Right cardiac atrium (tissue), 5 donors: ENCODE measurements at regions not wholly inside any gene's neighbourhood (a gene's known extent, or its start where the extent isn't known, plus 50 kb on each side); places are given as distances from the start of the nearest gene placed in this dataset.
"Not testable (repeated sequence)": the region's sequence is repeated elsewhere in the genome, so short reads cannot be mapped to it uniquely, and the experiment has no call there.

ENCODE experiments used
- ATAC-seq, 2 donors: fragments of 200-7000 bp; cut with Tn5 transposase; one replicate each; pipeline versions ENCODE4 v1.8.0 to v1.9.1; 2020; ENCODE audit warnings: moderate library complexity in 2 of 2, mild to moderate bottlenecking in 1 of 2
- DNase-seq, 3 donors: peaks; one replicate each; pipeline ENCODE4 v3.0.0-alpha.2; 2020
- H3K27ac ChIP-seq: one replicate; pipeline ENCODE4 v1.5.1; 2013; ENCODE audit warnings: mild to moderate bottlenecking, low read length, control low read depth, moderate library complexity
- H3K27me3 ChIP-seq: one replicate; pipeline ENCODE4 v1.6.1; 2013; ENCODE audit not compliant: control insufficient read depth, insufficient read depth
- H3K4me1 ChIP-seq: one replicate; pipeline ENCODE4 v1.6.1; 2013; ENCODE audit warnings: low read length; ENCODE audit not compliant: control insufficient read depth, insufficient read depth
- H3K4me3 ChIP-seq: one replicate; pipeline ENCODE4 v1.5.1; 2013; ENCODE audit warnings: low read length, control low read depth
- H3K9me3 ChIP-seq: one replicate; pipeline ENCODE4 v1.6.1; 2013; ENCODE audit warnings: low read length; ENCODE audit not compliant: control insufficient read depth
- WGBS: extraction: QIAGEN DNeasy Blood & Tissue Kit; methylation state at CpG from one replicate; pipeline ENCODE4 v1.1.7; 2013; 5-methylcytosine and 5-hydroxymethylcytosine counted together
- intact Hi-C, 4 donors: fragments of 100-400 bp; cut with DNase I; formaldehyde crosslinking; loops; one replicate each; pipeline versions ENCODE4 v1.11.0 to v1.14.0; 2022 to 2023
- donor health status: healthy with polysubstance abuse.
- donor health status: DM: no; HTN: yes; CAD: no.
- donor health status: DM: no; HTN: no; CAD: no.
- donor health status: DM: no; HTN: yes; CAD: no; lungs with severe emphysema.
- donor health status: DM: yes; HTN: yes; CAD: no.

DNA sequence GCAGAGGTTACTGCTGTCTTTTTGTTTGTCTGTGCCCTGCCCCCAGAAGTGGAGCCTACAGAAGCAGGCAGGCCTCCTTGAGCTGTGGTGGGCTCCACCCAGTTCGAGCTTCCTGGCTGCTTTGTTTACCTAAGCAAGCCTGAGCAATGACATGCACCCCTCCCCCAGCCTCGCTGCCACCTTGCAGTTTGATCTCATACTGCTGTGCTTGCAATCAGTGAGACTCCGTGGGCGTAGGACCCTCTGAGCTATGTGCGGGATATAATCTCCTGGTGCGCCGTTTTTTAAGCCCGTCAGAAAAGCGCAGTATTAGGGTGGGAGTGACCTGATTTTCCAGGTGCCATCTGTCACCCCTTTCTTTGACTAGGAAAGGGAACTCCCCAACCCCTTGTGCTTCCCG is 187.1 kb upstream of the ZC4H2 start:
- WGBS, result 92% methylated on average over 10 of the region's 10 CpGs
- H3K4me3 ChIP-seq, ATAC-seq, DNase-seq, H3K4me1 ChIP-seq, intact Hi-C loops, H3K9me3 ChIP-seq, H3K27ac ChIP-seq, H3K27me3 ChIP-seq: not testable (repeated sequence)

DNA sequence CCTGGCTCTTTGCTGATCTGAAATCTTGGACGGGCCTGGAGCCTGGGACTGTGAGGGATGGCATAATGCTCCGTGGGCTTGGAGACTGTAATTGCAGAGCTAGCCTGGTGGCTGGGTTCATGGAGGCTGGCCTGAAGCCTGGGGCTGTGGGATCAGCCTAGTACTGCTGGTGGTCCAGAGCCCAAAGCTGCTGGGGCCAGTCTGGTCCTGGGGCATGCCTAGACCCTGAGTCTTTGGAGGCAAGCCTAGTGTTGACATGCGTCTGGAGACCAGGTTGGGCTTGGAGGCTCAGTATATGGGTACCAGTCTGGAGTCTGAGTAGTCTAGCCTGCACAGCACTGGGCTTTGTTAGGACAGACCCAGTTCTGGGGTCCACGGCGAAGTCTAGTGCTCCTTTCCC is 172.0 kb upstream of the ZC4H2 start:
- no peak overlapping the region for H3K4me3 ChIP-seq
- no peaks in the 10 kb centered on the region for H3K27me3 ChIP-seq
- 91% methylated on average over 5 of the region's 5 CpGs for WGBS
- ATAC-seq, result no peak
- no peak for DNase-seq
- no peak overlapping the region for H3K27ac ChIP-seq
- no peaks in the 10 kb centered on the region for H3K4me1 ChIP-seq
- intact Hi-C loops, result no loop called here
- no peaks in the 10 kb centered on the region for H3K9me3 ChIP-seq

DNA sequence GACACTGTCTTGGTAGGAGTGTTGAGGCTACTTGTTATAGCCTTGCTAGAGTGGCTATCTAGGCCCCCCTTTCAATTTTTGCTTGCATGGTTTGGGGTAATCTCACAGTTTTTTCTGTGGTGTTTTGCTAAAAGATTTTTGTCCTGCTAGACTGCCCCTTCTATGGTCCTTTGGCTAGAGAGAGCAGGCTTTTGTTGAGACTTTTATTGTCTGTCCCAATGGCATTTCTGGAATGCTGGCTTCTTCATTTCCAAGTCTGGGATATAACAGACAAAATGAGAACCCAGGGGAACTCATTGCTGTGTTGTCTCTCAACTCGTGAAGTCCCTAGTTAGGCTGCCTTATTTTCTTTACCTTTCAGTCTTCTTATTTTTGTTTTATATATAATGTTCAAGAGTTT is 160.2 kb upstream of the ZC4H2 start:
- H3K4me1 ChIP-seq, result no peaks in the 10 kb centered on the region
- ATAC-seq (no peak), DNase-seq (no peak)
- no peaks in the 10 kb centered on the region for H3K27me3 ChIP-seq
- 44% methylated on average over 1 of the region's 1 CpG for WGBS
- H3K27ac ChIP-seq, result no peak overlapping the region
- H3K9me3 ChIP-seq, result no peaks in the 10 kb centered on the region
- intact Hi-C loops, result no loop called here
- no peak overlapping the region for H3K4me3 ChIP-seq

DNA sequence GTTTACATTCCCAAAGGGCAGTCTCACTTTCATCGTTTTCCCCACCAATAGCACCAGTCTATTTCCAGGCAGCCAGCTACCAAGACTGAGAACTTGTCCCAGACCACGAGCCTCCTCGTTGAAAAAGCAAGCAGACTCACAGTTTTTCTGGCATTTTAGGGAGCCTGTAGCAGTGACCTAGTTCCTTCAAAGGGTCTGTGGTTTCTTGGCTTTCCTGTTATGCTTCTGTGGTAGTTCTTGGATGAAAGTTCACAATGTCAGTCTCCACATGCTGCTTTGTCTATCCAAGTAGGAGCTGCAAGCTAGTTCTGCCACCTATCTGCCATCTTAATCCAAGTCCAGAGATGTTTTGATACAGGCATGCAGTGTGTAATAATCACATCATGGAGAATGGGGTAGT is 151.6 kb upstream of the ZC4H2 start:
- 66% methylated on average over 3 of the region's 3 CpGs for WGBS
- no peak overlapping the region for H3K27ac ChIP-seq
- intact Hi-C loops, result no loop called here
- no peaks in the 10 kb centered on the region for H3K9me3 ChIP-seq
- no peaks in the 10 kb centered on the region for H3K4me1 ChIP-seq
- DNase-seq (no peak), ATAC-seq (no peak)
- H3K27me3 ChIP-seq, result no peaks in the 10 kb centered on the region
- H3K4me3 ChIP-seq, result no peak overlapping the region

DNA sequence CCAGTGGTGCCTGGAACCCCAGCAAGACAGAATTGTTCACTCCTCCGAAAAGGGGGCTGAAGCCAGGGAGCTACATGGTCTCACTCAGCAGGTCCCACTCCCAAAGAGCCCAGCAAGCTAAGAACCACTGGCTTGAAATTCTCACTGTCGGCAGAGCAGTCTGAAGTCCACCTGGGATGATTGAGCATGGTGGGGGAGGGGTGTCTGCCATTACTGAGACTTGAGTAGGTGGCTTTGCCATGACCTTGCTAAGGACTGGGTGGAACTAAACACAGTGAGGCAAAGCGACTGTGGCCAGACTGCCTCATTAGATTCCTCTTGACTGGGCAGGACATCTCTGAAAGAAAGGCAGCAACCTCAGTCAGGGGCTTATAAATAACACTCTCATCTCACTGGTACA is 122.6 kb upstream of the ZC4H2 start:
- Histone ChIP-seq H3K9me3 (no peaks in the 10 kb centered on the region), H3K4me3 (no peak overlapping the region), H3K27ac (no peak overlapping the region), H3K27me3 (no peaks in the 10 kb centered on the region), H3K4me1 (no peaks in the 10 kb centered on the region)
- intact Hi-C loops, result no loop called here
- 81% methylated on average over 3 of the region's 3 CpGs for WGBS
- ATAC-seq (no peak), DNase-seq (no peak)

DNA sequence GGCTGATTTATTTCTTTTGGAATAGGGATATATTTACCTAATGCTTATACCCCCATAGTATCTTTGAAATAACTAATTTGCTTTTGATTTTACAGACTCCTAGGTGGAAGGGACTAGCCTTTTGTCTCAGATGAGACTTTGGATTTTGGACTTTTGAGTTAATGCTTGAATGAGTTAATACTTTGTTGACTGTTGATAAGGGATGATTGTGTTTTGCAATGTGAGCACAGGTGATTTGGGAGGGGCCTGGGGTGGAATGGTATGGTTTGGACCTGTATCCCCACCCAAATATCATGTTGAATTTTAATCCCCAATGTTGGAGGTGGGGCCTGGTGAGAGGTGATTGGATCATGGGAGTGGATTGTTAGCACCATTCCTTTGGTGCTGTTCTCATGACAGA is 117.4 kb upstream of the ZC4H2 start:
- Histone ChIP-seq H3K27ac (no peak overlapping the region), H3K4me3 (no peak overlapping the region), H3K27me3 (no peaks in the 10 kb centered on the region), H3K9me3 (no peaks in the 10 kb centered on the region), H3K4me1 (no peaks in the 10 kb centered on the region)
- DNase-seq (no peak), ATAC-seq (no peak)
- intact Hi-C loops, result no loop called here

DNA sequence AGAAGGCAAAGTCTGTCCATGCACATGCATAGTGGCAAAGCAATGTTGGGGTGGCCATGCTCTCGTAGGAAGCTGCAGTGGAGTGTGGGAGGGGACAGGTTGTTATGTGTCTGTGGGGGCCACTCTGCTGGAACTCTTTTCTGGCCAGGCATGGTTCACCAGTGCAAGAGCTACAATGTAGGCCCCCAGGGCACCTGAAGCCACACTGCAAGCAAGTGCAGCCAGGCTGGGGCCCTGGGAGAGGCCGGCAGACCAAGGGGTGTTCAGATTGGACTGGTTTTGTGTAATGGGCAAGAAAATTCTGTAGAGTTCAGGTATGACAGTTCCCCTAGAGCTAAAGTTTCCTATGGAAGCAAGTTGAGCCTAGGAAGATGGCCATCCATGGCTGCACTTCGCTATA is 97.0 kb upstream of the ZC4H2 start:
- Histone ChIP-seq H3K27ac (no peak overlapping the region), H3K4me1 (no peaks in the 10 kb centered on the region), H3K9me3 (no peaks in the 10 kb centered on the region), H3K4me3 (no peak overlapping the region), H3K27me3 (no peaks in the 10 kb centered on the region)
- 86% methylated on average over 3 of the region's 3 CpGs for WGBS
- ATAC-seq, result no peak
- intact Hi-C loops, result no loop called here
- DNase-seq, result no peak

DNA sequence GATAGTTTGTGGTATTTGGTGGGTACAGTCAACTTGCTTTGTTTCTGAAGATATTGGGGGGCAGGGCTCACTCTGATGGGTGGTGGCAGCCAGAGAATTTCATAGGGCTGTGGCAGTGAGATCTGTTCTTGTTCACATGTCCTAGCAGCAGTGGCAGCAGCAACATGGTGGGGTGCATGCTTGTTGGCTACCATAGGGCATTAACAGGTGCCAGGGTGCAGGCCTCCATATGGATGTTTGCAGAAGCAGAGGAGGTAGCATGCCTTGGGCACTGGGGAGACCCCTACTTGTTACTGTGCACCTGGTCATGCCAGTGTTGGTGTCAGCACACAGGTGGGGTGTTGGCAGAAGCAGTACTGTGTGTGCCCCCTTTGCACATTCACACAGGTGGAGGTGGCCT is 96.3 kb upstream of the ZC4H2 start:
- no peak for ATAC-seq
- Histone ChIP-seq H3K27ac (no peak overlapping the region), H3K4me3 (no peak overlapping the region), H3K9me3 (no peaks in the 10 kb centered on the region), H3K4me1 (no peaks in the 10 kb centered on the region), H3K27me3 (no peaks in the 10 kb centered on the region)
- intact Hi-C loops, result no loop called here
- DNase-seq, result no peak

DNA sequence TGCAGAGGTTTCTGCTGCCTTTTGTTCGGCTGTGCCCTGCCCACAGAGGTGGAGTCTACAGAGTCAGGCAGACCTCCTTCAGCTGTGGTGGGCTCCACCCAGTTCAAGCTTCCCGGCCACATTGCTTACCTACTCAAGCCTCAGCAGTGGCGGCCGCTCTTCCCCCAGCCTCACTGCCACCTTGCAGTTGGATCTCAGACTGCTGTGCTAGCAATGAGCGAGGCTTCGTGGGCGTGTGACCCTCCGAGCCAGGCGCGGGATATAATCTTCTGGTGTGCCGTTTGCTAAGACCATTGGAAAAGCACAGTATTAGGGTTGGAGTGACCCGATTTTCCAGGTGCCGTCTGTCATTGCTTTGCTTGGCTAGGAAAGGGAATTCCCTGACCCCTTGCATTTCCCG is 82.4 kb upstream of the ZC4H2 start:
- H3K4me1 ChIP-seq, ATAC-seq, intact Hi-C loops, H3K27ac ChIP-seq, H3K27me3 ChIP-seq, H3K4me3 ChIP-seq, H3K9me3 ChIP-seq, DNase-seq: not testable (repeated sequence)
- WGBS, result 92% methylated on average over 14 of the region's 14 CpGs

DNA sequence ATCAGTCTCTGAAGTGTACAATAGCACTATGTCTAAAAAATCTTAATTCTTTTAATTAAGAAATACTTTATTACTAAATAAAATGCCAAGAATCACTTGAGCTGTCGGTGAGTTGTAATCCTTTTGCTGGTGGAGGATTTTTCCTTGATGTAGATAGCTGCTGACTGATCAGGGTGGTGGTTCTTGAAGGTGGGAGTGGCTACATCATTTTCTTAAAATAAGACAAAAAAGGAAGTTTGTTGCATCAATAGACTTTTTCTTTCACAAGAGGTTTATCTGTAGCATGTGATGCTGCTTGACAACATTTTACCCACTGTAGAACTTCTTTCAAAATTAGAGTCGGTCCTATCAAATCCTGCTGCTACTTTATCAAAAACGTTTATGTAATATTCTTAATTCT is 68.8 kb upstream of the ZC4H2 start:
- intact Hi-C loops, result no loop called here
- no peak overlapping the region for H3K27ac ChIP-seq
- no peaks in the 10 kb centered on the region for H3K4me1 ChIP-seq
- no peaks in the 10 kb centered on the region for H3K9me3 ChIP-seq
- H3K4me3 ChIP-seq, result no peak overlapping the region
- no peaks in the 10 kb centered on the region for H3K27me3 ChIP-seq
- no peak for DNase-seq
- ATAC-seq, result no peak
- 84% methylated on average over 3 of the region's 3 CpGs for WGBS

DNA sequence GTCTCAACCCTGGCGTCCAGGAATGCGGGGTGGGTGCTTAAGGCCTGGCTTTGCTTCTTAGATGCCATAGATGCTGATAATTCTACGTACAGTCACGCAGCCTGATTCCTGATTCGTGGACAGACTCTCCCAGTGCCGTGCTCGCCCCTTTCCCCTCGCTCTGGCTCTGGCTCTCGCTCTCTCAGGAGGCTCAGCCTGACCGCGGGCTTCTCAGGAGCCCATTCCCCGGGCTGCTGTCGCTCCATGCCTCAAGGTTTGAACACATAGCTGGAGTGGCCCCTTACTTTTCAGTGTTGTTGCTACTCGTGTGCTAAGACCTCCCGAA is 59.2 kb upstream of the ZC4H2 start:
- H3K4me1 ChIP-seq, result no peaks in the 10 kb centered on the region
- intact Hi-C loops, result no loop called here
- H3K27ac ChIP-seq, result peak overlapping the region; percentile 66
- H3K4me3 ChIP-seq, result peak overlapping the region; percentile 70
- WGBS, result 1% methylated on average over 15 of the region's 15 CpGs
- DNase-seq (peak; percentile 18 to 59 (median 36)), ATAC-seq (peak; percentile 78 to 80)
- H3K27me3 ChIP-seq, result no peaks in the 10 kb centered on the region
- no peaks in the 10 kb centered on the region for H3K9me3 ChIP-seq

DNA sequence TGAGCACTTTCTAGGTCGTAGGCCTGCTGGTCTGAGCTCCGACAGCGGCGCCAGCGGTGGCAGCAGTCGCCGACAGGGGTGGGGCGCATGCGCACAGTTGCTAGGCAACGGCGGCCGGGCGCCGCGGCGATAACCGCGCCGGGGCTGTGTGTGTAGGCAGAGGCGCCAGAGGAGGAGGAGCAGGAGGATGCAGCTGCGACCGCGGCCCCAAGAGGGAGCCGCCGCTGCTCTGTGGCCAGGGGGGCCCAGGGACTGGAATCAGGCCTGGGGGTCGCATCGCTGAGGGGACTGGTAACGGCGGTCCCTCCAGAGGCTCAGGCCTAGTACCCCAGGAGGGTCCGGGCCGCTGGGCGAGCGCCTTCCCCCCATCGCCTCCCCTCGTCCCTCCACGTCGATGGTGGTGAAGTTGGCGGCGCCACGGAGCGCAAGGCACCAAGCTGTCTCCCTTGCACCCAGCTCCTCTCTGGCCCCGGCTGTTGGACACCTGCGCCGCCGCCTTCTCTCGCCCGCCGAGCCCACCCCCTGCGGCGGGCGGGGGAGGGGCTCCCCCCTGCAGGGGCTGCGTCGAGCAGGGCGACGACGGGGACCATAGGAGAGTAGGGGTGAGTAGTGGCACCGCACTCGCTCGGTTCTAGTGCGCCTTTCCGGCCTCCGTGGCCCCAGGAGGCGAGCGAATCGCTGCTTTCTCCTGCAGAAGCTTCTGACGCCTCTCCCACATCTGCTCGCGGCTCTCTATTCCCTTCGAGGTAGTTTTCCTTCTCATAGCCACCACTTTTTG is 58.6 kb upstream of the ZC4H2 start, which contains the start of gene ZC3H12B:
TSS of gene ZC3H12B (plus strand) at position 159 of the 778 bp plus-strand sequence.
- DNase-seq, result peak; percentile 79 to 93 (median 92)
- no peaks in the 10 kb centered on the region for H3K27me3 ChIP-seq
- H3K4me1 ChIP-seq, result no peaks in the 10 kb centered on the region
- peak; percentile 98 to 99 for ATAC-seq
- no peaks in the 10 kb centered on the region for H3K9me3 ChIP-seq
- peak within 1 kb of the TSS; percentile 66 for H3K27ac ChIP-seq
- intact Hi-C loops, result no loop called here
- H3K4me3 ChIP-seq, result peak within 1 kb of the TSS; percentile 70
- WGBS, result under 1% methylated on average over 65 of the region's 69 CpGs
